WTC11 (cell line): ENCODE measurements at regions not wholly inside any gene's neighbourhood (a gene's known extent, or its start where the extent isn't known, plus 50 kb on each side); places are given as distances from the start of the nearest gene placed in this dataset.

ENCODE experiments used
- ATAC-seq: fragments of 200-7000 bp; cut with Tn5 transposase; 2 replicates; pipeline ENCODE4 v1.10.0; 2021; ENCODE audit warnings: mild to moderate bottlenecking, moderate library complexity
- CTCF ChIA-PET: fragments of 300-600 bp; sonication (Branson Sonifier 250); formaldehyde crosslinking; loops from one replicate; lab custom pipeline; 2021; ENCODE audit warnings: antibody characterized with exemption; lab: Charles Lee
- POLR2A ChIA-PET: fragments of 350-600 bp; sonication (Branson Sonifier 250); formaldehyde crosslinking; loops from one replicate; lab custom pipeline; 2021; ENCODE audit warnings: antibody characterized with exemption; lab: Charles Lee
- DNase-seq: peaks from one replicate; pipeline ENCODE4 v3.0.0; 2021; ENCODE audit warnings: low spot score
- H3K27ac Mint-ChIP-seq: 2 replicates; pipeline ENCODE4 v1.8.0; 2021; ENCODE audit warnings: mixed read lengths
- H3K27me3 Mint-ChIP-seq: 2 replicates; pipeline ENCODE4 v1.8.0; 2021; ENCODE audit warnings: low read depth, mild to moderate bottlenecking, moderate library complexity, mixed read lengths
- H3K36me3 Mint-ChIP-seq: 2 replicates; pipeline ENCODE4 v1.8.0; 2021; ENCODE audit warnings: mixed read lengths
- H3K4me1 Mint-ChIP-seq: 2 replicates; pipeline ENCODE4 v1.8.0; 2022; ENCODE audit warnings: mixed read lengths
- H3K4me3 Mint-ChIP-seq: 2 replicates; pipeline ENCODE4 v1.8.0; 2021; ENCODE audit warnings: mild to moderate bottlenecking, moderate library complexity, mixed read lengths
- H3K9me3 Mint-ChIP-seq: 2 replicates; pipeline ENCODE4 v1.8.0; 2021; ENCODE audit warnings: mixed read lengths
- ATF1 ChIP-seq: sonication (generic); formaldehyde crosslinking; IDR thresholded peaks from 2 replicates; pipeline ENCODE4 v1.8.1; 2023; ENCODE audit warnings: mild to moderate bottlenecking, moderate library complexity, missing genetic modification reagents
- CBFB ChIP-seq: sonication (generic); formaldehyde crosslinking; IDR thresholded peaks from 2 replicates; pipeline ENCODE4 v1.8.1; 2022; ENCODE audit warnings: mild to moderate bottlenecking, low read depth, missing genetic modification reagents
- E2F1 ChIP-seq: sonication (generic); formaldehyde crosslinking; IDR thresholded peaks from 2 replicates; pipeline ENCODE4 v1.8.0; 2022; ENCODE audit warnings: mild to moderate bottlenecking, missing genetic modification reagents
- E2F4 ChIP-seq: sonication (generic); formaldehyde crosslinking; IDR thresholded peaks from 2 replicates; pipeline ENCODE4 v1.8.1; 2022; ENCODE audit warnings: low read depth, mild to moderate bottlenecking, moderate library complexity, missing genetic modification reagents, borderline replicate concordance
- GTF2I ChIP-seq: fragments of 250-450 bp; sonication (Bioruptor Pico); conservative IDR thresholded peaks from 2 replicates; pipeline ENCODE4 v1.4.0; 2021; ENCODE audit warnings: mild to moderate bottlenecking
- IRF1 ChIP-seq: sonication (generic); formaldehyde crosslinking; IDR thresholded peaks from 2 replicates; pipeline ENCODE4 v1.8.0; 2023; ENCODE audit warnings: missing genetic modification reagents
- IRF2 ChIP-seq: sonication (generic); formaldehyde crosslinking; IDR thresholded peaks from 2 replicates; pipeline ENCODE4 v1.8.0; 2022; ENCODE audit warnings: low read depth, missing genetic modification reagents, borderline replicate concordance
- JUN ChIP-seq: sonication (generic); formaldehyde crosslinking; IDR thresholded peaks from 2 replicates; pipeline ENCODE4 v1.8.0; 2023; ENCODE audit warnings: mild to moderate bottlenecking, missing genetic modification reagents
- NFE2L1 ChIP-seq: sonication (generic); formaldehyde crosslinking; IDR thresholded peaks from 2 replicates; pipeline ENCODE4 v1.8.1; 2023; ENCODE audit warnings: missing genetic modification reagents
- RELA ChIP-seq: sonication (generic); formaldehyde crosslinking; IDR thresholded peaks from 2 replicates; pipeline ENCODE4 v1.8.1; 2022; ENCODE audit warnings: missing genetic modification reagents, mild to moderate bottlenecking, borderline replicate concordance
- SOX15 ChIP-seq: fragments of 250-450 bp; sonication (Bioruptor Pico); IDR thresholded peaks from 2 replicates; pipeline ENCODE4 v1.9.0; 2021; ENCODE audit warnings: mild to moderate bottlenecking
- SP1 ChIP-seq: sonication (generic); formaldehyde crosslinking; conservative IDR thresholded peaks from 2 replicates; pipeline ENCODE4 v1.8.1; 2022; ENCODE audit warnings: missing genetic modification reagents
- TEAD1 ChIP-seq: sonication (generic); formaldehyde crosslinking; IDR thresholded peaks from 2 replicates; pipeline ENCODE4 v1.8.0; 2022; ENCODE audit warnings: mild to moderate bottlenecking, missing genetic modification reagents
- USF2 ChIP-seq: sonication (generic); formaldehyde crosslinking; IDR thresholded peaks from 2 replicates; pipeline ENCODE4 v1.8.1; 2023; ENCODE audit warnings: mild to moderate bottlenecking, missing genetic modification reagents, moderate library complexity
- ZNF396 ChIP-seq: fragments of 250-450 bp; sonication (Bioruptor Pico); IDR thresholded peaks from 2 replicates; pipeline ENCODE4 v1.8.0; 2021; ENCODE audit warnings: mild to moderate bottlenecking, moderate library complexity, borderline replicate concordance
- ZNF423 ChIP-seq: fragments of 250-450 bp; sonication (Bioruptor Pico); IDR thresholded peaks from 2 replicates; pipeline ENCODE4 v2.1.2; 2022; ENCODE audit warnings: mild to moderate bottlenecking, moderate library complexity
- TF ChIP-seq, protein P1 (sequence below): sonication (generic); formaldehyde crosslinking; IDR thresholded peaks from 2 replicates; pipeline ENCODE4 v1.8.1; 2023; ENCODE audit warnings: mild to moderate bottlenecking, missing genetic modification reagents
- TF ChIP-seq, protein P2 (sequence below): fragments of 250-450 bp; sonication (Bioruptor Pico); IDR thresholded peaks from 2 replicates; pipeline ENCODE4 v1.9.0; 2021; ENCODE audit warnings: moderate library complexity, mild to moderate bottlenecking, inconsistent platforms, borderline replicate concordance
- TF ChIP-seq, protein P3 (sequence below): sonication (generic); formaldehyde crosslinking; IDR thresholded peaks from 2 replicates; pipeline ENCODE4 v1.8.1; 2023; ENCODE audit warnings: mild to moderate bottlenecking, missing genetic modification reagents, borderline replicate concordance
- TF ChIP-seq, protein P4 (sequence below): sonication (generic); formaldehyde crosslinking; IDR thresholded peaks from 2 replicates; pipeline ENCODE4 v1.8.0; 2022; ENCODE audit warnings: mild to moderate bottlenecking, missing genetic modification reagents
- TF ChIP-seq, protein P5 (sequence below): sonication (generic); formaldehyde crosslinking; IDR thresholded peaks from 2 replicates; pipeline ENCODE4 v1.8.1; 2022; ENCODE audit warnings: low read depth, missing genetic modification reagents, borderline replicate concordance

- Mint-ChIP-seq H3K4me3 (no peak overlapping the region), H3K27ac (no peak overlapping the region), H3K4me1 (peaks cover 26% of the 10 kb centered on the region), H3K9me3 (peaks cover 30% of the 10 kb centered on the region), H3K36me3 (peaks cover 19% of the 10 kb centered on the region), H3K27me3 (peaks cover 5% of the 10 kb centered on the region)
- TF ChIP-seq GTF2I (CRISPR knock-in tag): no peak
- TF ChIP-seq, protein P1, sequence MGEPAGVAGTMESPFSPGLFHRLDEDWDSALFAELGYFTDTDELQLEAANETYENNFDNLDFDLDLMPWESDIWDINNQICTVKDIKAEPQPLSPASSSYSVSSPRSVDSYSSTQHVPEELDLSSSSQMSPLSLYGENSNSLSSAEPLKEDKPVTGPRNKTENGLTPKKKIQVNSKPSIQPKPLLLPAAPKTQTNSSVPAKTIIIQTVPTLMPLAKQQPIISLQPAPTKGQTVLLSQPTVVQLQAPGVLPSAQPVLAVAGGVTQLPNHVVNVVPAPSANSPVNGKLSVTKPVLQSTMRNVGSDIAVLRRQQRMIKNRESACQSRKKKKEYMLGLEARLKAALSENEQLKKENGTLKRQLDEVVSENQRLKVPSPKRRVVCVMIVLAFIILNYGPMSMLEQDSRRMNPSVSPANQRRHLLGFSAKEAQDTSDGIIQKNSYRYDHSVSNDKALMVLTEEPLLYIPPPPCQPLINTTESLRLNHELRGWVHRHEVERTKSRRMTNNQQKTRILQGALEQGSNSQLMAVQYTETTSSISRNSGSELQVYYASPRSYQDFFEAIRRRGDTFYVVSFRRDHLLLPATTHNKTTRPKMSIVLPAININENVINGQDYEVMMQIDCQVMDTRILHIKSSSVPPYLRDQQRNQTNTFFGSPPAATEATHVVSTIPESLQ: no peak
- no peak for TF ChIP-seq IRF2 (CRISPR knock-in tag)
- TF ChIP-seq, protein P2, sequence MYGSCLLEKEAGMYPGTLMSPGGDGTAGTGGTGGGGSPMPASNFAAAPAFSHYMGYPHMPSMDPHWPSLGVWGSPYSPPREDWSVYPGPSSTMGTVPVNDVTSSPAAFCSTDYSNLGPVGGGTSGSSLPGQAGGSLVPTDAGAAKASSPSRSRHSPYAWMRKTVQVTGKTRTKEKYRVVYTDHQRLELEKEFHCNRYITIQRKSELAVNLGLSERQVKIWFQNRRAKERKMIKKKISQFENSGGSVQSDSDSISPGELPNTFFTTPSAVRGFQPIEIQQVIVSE: no peak
- no peak for TF ChIP-seq CBFB
- TF ChIP-seq ATF1 (CRISPR knock-in tag): no peak
- TF ChIP-seq, protein P3, sequence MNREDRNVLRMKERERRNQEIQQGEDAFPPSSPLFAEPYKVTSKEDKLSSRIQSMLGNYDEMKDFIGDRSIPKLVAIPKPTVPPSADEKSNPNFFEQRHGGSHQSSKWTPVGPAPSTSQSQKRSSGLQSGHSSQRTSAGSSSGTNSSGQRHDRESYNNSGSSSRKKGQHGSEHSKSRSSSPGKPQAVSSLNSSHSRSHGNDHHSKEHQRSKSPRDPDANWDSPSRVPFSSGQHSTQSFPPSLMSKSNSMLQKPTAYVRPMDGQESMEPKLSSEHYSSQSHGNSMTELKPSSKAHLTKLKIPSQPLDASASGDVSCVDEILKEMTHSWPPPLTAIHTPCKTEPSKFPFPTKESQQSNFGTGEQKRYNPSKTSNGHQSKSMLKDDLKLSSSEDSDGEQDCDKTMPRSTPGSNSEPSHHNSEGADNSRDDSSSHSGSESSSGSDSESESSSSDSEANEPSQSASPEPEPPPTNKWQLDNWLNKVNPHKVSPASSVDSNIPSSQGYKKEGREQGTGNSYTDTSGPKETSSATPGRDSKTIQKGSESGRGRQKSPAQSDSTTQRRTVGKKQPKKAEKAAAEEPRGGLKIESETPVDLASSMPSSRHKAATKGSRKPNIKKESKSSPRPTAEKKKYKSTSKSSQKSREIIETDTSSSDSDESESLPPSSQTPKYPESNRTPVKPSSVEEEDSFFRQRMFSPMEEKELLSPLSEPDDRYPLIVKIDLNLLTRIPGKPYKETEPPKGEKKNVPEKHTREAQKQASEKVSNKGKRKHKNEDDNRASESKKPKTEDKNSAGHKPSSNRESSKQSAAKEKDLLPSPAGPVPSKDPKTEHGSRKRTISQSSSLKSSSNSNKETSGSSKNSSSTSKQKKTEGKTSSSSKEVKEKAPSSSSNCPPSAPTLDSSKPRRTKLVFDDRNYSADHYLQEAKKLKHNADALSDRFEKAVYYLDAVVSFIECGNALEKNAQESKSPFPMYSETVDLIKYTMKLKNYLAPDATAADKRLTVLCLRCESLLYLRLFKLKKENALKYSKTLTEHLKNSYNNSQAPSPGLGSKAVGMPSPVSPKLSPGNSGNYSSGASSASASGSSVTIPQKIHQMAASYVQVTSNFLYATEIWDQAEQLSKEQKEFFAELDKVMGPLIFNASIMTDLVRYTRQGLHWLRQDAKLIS (CRISPR knock-in tag): no peak
- TF ChIP-seq E2F1 (CRISPR knock-in tag): no peak
- POLR2A ChIA-PET: no interaction called here
- CTCF ChIA-PET: no interaction called here
- ATAC-seq (no peak), DNase-seq (no peak)
Measured at GRCh38 chr2:121818546-121818945, 63.1 kb downstream of the TSN start.

GRCh38 chr2:121819846-121820245 lies 64.4 kb downstream of the TSN start:
- Mint-ChIP-seq H3K9me3 (peaks cover 24% of the 10 kb centered on the region), H3K4me3 (no peak overlapping the region), H3K27me3 (peaks cover 5% of the 10 kb centered on the region), H3K4me1 (peaks cover 17% of the 10 kb centered on the region), H3K36me3 (peaks cover 12% of the 10 kb centered on the region), H3K27ac (no peak overlapping the region)
- POLR2A ChIA-PET: no interaction called here
- DNase-seq: no peak
- ATAC-seq: no peak; the same call in 1 of the 2 replicates
- CTCF ChIA-PET: no interaction called here
- TF ChIP-seq IRF2 (CRISPR knock-in tag) (no peak), ZNF396 (CRISPR knock-in tag) (no peak), SOX15 (no peak), ZNF423 (CRISPR knock-in tag) (no peak), NFE2L1 (CRISPR knock-in tag) (no peak), SP1 (no peak), JUN (CRISPR knock-in tag) (no peak), RELA (no peak), TEAD1 (no peak), E2F4 (CRISPR knock-in tag) (no peak), USF2 (no peak), IRF1 (CRISPR knock-in tag) (no peak)
- TF ChIP-seq, protein P4, sequence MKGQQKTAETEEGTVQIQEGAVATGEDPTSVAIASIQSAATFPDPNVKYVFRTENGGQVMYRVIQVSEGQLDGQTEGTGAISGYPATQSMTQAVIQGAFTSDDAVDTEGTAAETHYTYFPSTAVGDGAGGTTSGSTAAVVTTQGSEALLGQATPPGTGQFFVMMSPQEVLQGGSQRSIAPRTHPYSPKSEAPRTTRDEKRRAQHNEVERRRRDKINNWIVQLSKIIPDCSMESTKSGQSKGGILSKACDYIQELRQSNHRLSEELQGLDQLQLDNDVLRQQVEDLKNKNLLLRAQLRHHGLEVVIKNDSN: no peak
- TF ChIP-seq, protein P5, sequence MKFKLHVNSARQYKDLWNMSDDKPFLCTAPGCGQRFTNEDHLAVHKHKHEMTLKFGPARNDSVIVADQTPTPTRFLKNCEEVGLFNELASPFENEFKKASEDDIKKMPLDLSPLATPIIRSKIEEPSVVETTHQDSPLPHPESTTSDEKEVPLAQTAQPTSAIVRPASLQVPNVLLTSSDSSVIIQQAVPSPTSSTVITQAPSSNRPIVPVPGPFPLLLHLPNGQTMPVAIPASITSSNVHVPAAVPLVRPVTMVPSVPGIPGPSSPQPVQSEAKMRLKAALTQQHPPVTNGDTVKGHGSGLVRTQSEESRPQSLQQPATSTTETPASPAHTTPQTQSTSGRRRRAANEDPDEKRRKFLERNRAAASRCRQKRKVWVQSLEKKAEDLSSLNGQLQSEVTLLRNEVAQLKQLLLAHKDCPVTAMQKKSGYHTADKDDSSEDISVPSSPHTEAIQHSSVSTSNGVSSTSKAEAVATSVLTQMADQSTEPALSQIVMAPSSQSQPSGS: no peak
